K562 (cell line): ENCODE measurements at regions not wholly inside any gene's neighbourhood (a gene's known extent, or its start where the extent isn't known, plus 50 kb on each side); places are given as distances from the start of the nearest gene placed in this dataset.

Source experiments
- ATAC-seq: fragments of 200-7000 bp; cut with Tn5 transposase; 3 replicates; pipeline ENCODE4 v1.9.1; 2020; ENCODE audit warnings: moderate library complexity
- BruUV-seq: library from RNA; stranded (reverse); fragments of 400-500 nt; replicated peaks from 2 replicates; lab custom pipeline; 2021; lab: Mats Ljungman, UMichigan
- CTCF ChIA-PET: fragments of 300-600 bp; formaldehyde crosslinking; extraction: SDS; loops from one replicate; lab custom pipeline; 2021; ENCODE audit warnings: low intra/inter-chr PET ratio; lab: Yijun Ruan, JAX
- POLR2A ChIA-PET: fragments of 300-600, 350-650 bp; sonication (Branson Sonifier 250); formaldehyde crosslinking; extraction: SDS; loops from one replicate; lab custom pipeline; 2021; ENCODE audit warnings: antibody characterized with exemption, inconsistent platforms; lab: Yijun Ruan, JAX
- DNase-seq, 4 experiments: peaks; one replicate each; pipeline versions ENCODE4 v3.0.0 to v3.0.0-alpha.2; 2011 to 2018; ENCODE audit warnings: low spot score in 3 of 4, mixed read lengths in 3 of 4; ENCODE audit errors: extremely low read depth in 1 of 4
- FAIRE-seq: peaks from 2 replicates; lab custom pipeline; 2011; peaks lifted over from hg19 to GRCh38; lab: Jason Lieb, UNC
- H2AFZ ChIP-seq: 2 replicates; pipeline ENCODE4 v1.6.0; 2011; ENCODE audit warnings: low read depth, low read length, control low read depth, inconsistent platforms
- H3K27ac ChIP-seq: fragments of 200-600 bp; 3 replicates; pipeline ENCODE4 v1.8.0; 2011; ENCODE audit warnings: low read depth, mild to moderate bottlenecking, control low read depth, inconsistent platforms, low read length, moderate library complexity, mixed read lengths; ENCODE audit errors: extremely low read depth
- H3K27me3 ChIP-seq, 2 experiments: fragments of 300-600 bp in 1 of 2; 2 replicates in 1 of 2; 3 replicates in 1 of 2; pipeline versions ENCODE4 v1.6.0 to v1.8.0; 2011; ENCODE audit warnings: inconsistent platforms in 2 of 2, low read length in 2 of 2, mild to moderate bottlenecking in 1 of 2, mixed read lengths in 1 of 2, moderate library complexity in 1 of 2; ENCODE audit not compliant: control insufficient read depth in 2 of 2, insufficient read depth in 2 of 2
- H3K36me3 ChIP-seq: fragments of 300-600 bp; 3 replicates; pipeline ENCODE4 v1.8.0; 2011; ENCODE audit warnings: mild to moderate bottlenecking, low read length, inconsistent platforms; ENCODE audit not compliant: control insufficient read depth, insufficient read depth
- H3K4me1 ChIP-seq, 2 experiments: fragments of 200-600 bp in 1 of 2; replicated peaks in 1 of 2; 2 replicates in 1 of 2; 3 replicates in 1 of 2; pipeline versions ENCODE4 v1.5.1 to v1.8.0; 2011; ENCODE audit warnings: inconsistent platforms in 2 of 2, low read length in 2 of 2, mild to moderate bottlenecking in 1 of 2, mixed read lengths in 1 of 2, moderate library complexity in 1 of 2; ENCODE audit not compliant: control insufficient read depth in 2 of 2, insufficient read depth in 2 of 2
- H3K4me2 ChIP-seq: 2 replicates; pipeline ENCODE4 v1.6.1; 2011; ENCODE audit warnings: low read length, control low read depth, inconsistent platforms, mixed read lengths; ENCODE audit not compliant: insufficient read depth
- H3K4me3 ChIP-seq: fragments of 200-600 bp; sonication (generic), shearing (Covaris generic); 2 replicates; pipeline ENCODE4 v1.5.1; 2016; ENCODE audit warnings: control low read depth, inconsistent platforms
- H3K79me2 ChIP-seq: fragments of 200-600 bp; 3 replicates; pipeline ENCODE4 v1.8.0; 2011; ENCODE audit warnings: low read length, inconsistent platforms; ENCODE audit not compliant: control insufficient read depth, insufficient read depth
- H3K9ac ChIP-seq, 2 experiments: 2 replicates each; pipeline versions ENCODE4 v1.6.0 to v1.6.1; 2011; ENCODE audit warnings: low read depth in 2 of 2, low read length in 2 of 2, control low read depth in 1 of 2, inconsistent platforms in 1 of 2, mild to moderate bottlenecking in 1 of 2, mixed read lengths in 1 of 2; ENCODE audit not compliant: insufficient read depth in 1 of 2
- H3K9me1 ChIP-seq: one replicate; pipeline ENCODE4 v1.6.0; 2011; ENCODE audit warnings: inconsistent platforms, mild to moderate bottlenecking, low read length, moderate library complexity; ENCODE audit not compliant: control insufficient read depth, insufficient read depth
- H3K9me3 ChIP-seq: replicated peaks from 2 replicates; pipeline ENCODE4 v1.5.1; 2011; ENCODE audit warnings: low read depth, low read length, inconsistent platforms; ENCODE audit not compliant: control insufficient read depth, insufficient read depth
- H4K20me1 ChIP-seq: replicated peaks from 2 replicates; pipeline ENCODE4 v1.6.1; 2011; ENCODE audit warnings: low read length, inconsistent platforms, mixed read lengths; ENCODE audit not compliant: control insufficient read depth, insufficient read depth
- CBX1 ChIP-seq: sonication (generic); IDR thresholded peaks from 2 replicates; pipeline ENCODE4 v1.6.1; 2016; ENCODE audit warnings: antibody characterized with exemption, low read depth, mild to moderate bottlenecking
- GTF2F1 ChIP-seq: IDR thresholded peaks from 2 replicates; pipeline ENCODE4 v1.6.1; 2011; ENCODE audit warnings: low read depth, low read length, improper control_type of control experiment
- MYC ChIP-seq, 2 experiments: fragments of 250-450 bp in 1 of 2; sonication (Bioruptor Pico) in 1 of 2; IDR thresholded peaks; 2 replicates each; pipeline versions ENCODE4 v1.5.1 to v1.6.1; 2012 to 2021; ENCODE audit warnings: low read depth in 2 of 2, borderline replicate concordance in 1 of 2, improper control_type of control experiment in 1 of 2, low read length in 1 of 2, mild to moderate bottlenecking in 1 of 2, moderate library complexity in 1 of 2
- WGBS: fragments of 100-300 bp; shearing (Covaris generic); methylation state at CpG from one replicate; pipeline ENCODE4 v1.1.6; 2016; ENCODE audit warnings: low coverage, mixed read lengths; ENCODE audit not compliant: insufficient coverage; ENCODE audit errors: missing lambda C conversion rate; 5-methylcytosine and 5-hydroxymethylcytosine counted together
- in situ Hi-C: fragments of 300-500 bp; cut with MboI; formaldehyde crosslinking; loops from 4 replicates; pipeline ENCODE4 v1.15.0; 2018; ENCODE audit warnings: inconsistent platforms, mixed read lengths
- intact Hi-C: fragments of 100-400 bp; cut with micrococcal nuclease; formaldehyde crosslinking; loops from 2 replicates; pipeline ENCODE4 v1.14.2; 2022
- TF ChIP-seq, protein P1 (sequence below): sonication (generic); formaldehyde crosslinking; IDR thresholded peaks from 2 replicates; pipeline ENCODE4 v1.8.0; 2022; ENCODE audit warnings: missing genetic modification reagents, mild to moderate bottlenecking, borderline replicate concordance

DNA sequence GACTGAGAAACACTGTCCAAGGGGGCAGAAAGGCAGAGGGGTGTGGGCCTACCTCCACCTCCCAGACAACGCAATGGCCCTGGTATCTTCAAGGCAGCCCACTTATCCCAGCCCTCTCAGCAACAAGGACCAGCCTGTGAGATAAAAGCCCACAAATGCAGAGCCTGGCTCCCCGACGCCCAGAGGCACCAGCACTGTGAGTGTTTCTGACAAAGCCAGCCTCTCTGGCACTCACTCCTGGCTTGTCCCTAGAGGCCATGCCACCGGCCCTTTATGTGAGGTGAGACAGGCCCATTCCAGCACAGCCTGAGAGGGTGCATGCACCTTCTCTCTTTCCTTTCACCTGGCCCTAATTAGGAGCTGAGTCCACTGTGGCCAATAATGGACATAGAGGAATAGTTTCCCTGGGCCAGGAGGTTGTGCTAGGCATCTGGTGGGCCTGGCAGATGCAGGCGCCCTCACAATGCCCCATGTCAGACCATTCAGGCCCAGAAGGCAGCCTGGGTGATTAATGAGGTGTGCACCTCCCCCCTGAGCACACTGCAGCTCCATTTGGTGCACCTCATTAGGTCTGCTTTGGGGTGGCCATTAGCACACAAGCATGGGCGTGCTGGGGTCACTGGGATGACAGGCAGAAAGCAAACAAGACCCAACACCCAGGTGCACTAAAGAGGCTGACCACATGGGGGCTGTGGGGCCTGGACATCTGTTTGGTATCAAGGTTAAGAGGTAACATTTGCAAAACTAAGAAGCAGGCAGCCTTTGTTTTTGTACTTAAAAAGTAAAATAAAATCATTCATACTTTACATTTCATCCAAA, 176.0 kb downstream of the MED10 start (continued):
- TF ChIP-seq, protein P1, sequence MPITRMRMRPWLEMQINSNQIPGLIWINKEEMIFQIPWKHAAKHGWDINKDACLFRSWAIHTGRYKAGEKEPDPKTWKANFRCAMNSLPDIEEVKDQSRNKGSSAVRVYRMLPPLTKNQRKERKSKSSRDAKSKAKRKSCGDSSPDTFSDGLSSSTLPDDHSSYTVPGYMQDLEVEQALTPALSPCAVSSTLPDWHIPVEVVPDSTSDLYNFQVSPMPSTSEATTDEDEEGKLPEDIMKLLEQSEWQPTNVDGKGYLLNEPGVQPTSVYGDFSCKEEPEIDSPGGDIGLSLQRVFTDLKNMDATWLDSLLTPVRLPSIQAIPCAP (CRISPR knock-in tag): no peak
- TF ChIP-seq CBX1 (no peak), GTF2F1 (no peak)

DNA sequence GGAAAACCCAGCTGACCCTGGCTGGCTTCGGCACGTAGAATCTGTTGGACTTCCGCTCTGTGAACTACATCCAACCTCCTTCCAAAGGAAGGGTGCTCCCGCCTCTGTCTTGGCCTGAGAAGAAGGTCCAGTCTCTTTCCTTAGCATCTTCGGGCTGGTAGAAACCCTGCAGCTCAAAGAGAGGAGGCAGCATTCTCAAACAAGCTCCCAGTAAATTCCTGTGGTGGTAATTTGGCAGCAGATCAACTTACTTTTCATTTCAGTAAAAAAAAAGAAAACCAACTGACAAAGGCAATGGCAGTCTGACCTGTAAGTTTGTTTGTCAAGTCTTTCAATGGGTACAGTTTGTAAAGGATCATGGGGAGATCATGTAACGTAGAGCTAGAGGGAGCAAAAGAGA, 176.7 kb downstream of the MED10 start:
- BruUV-seq: no TSS peak
- in situ Hi-C loops (no loop called here), intact Hi-C loops (no loop called here)
- 1% methylated on average over 6 of the region's 6 CpGs for WGBS
- no peaks in the 10 kb centered on the region for H3K4me1 ChIP-seq
- no peak for ATAC-seq
- POLR2A ChIA-PET: interaction anchor here (0.7 kb wide), 1 partner anchor 268 kb away, joined by 3 read pairs; no protein-coding TSS in a partner anchor
- H3K9me3 ChIP-seq: no peaks in the 10 kb centered on the region
- H3K4me2 ChIP-seq: no peak overlapping the region
- CTCF ChIA-PET: no interaction called here
- H3K27ac ChIP-seq: no peak overlapping the region
- H2AFZ ChIP-seq: no peak overlapping the region
- no peak overlapping the region for H3K4me3 ChIP-seq
- no peaks in the 10 kb centered on the region for H3K79me2 ChIP-seq
- no peaks in the 10 kb centered on the region for H3K9me1 ChIP-seq
- H4K20me1 ChIP-seq: no peaks in the 10 kb centered on the region
- no peak for TF ChIP-seq MYC (IDR thresholded peaks at IDR 0.05; ENCODE audit: low read depth, low read length)
- TF ChIP-seq MYC (CRISPR knock-in tag; IDR thresholded peaks at IDR 0.05; ENCODE audit: borderline replicate concordance, low read depth): no peak
- DNase-seq: no peak
- H3K27me3 ChIP-seq: no peaks in the 10 kb centered on the region; a peak in 2 of 5 replicates
- no peak overlapping the region for H3K9ac ChIP-seq
- no peak for FAIRE-seq
- H3K36me3 ChIP-seq: no peaks in the 10 kb centered on the region
